CD4-positive, CD25-positive, alpha-beta regulatory T cell (primary cell): ENCODE measurements at regions not wholly inside any gene's neighbourhood (a gene's known extent, or its start where the extent isn't known, plus 50 kb on each side); places are given as distances from the start of the nearest gene placed in this dataset.
"Not testable (repeated sequence)": the region's sequence is repeated elsewhere in the genome, so short reads cannot be mapped to it uniquely, and the experiment has no call there.

Source experiments
- ATAC-seq, 2 donors: fragments of 150-1000 bp; cut with Tn5 transposase; one replicate each; pipeline ENCODE4 v1.10.0; 2021; ENCODE audit warnings: low read depth in 2 of 2, moderate number of reproducible peaks in 2 of 2, moderate library complexity in 1 of 2
- DNase-seq, 3 donors: peaks; one replicate each; pipeline versions ENCODE4 v3.0.0 to v3.0.0-alpha.2; 2012 to 2022; ENCODE audit warnings: mixed read lengths in 1 of 3
- H3K27ac ChIP-seq: one replicate; pipeline ENCODE4 v1.7.0; 2013; ENCODE audit warnings: mild to moderate bottlenecking, low read length; ENCODE audit not compliant: insufficient read depth, poor library complexity, severe bottlenecking
- H3K27me3 ChIP-seq: one replicate; pipeline ENCODE4 v1.7.0; 2013; ENCODE audit warnings: low read length; ENCODE audit not compliant: control insufficient read depth, insufficient read depth
- H3K36me3 ChIP-seq: one replicate; pipeline ENCODE4 v1.7.0; 2013; ENCODE audit warnings: mild to moderate bottlenecking, low read length, moderate library complexity; ENCODE audit not compliant: control insufficient read depth, insufficient read depth
- H3K4me1 ChIP-seq: 2 replicates; pipeline ENCODE4 v1.7.0; 2013; ENCODE audit warnings: mild to moderate bottlenecking, low read length; ENCODE audit not compliant: insufficient read depth, control insufficient read depth, poor library complexity, severe bottlenecking
- H3K4me3 ChIP-seq: one replicate; pipeline ENCODE4 v1.7.0; 2013; ENCODE audit warnings: low read depth, mild to moderate bottlenecking, low read length, moderate library complexity
- H3K9me3 ChIP-seq, 2 experiments: 1 replicate in 1 of 2; 2 replicates in 1 of 2; pipeline ENCODE4 v1.7.0; 2013; ENCODE audit warnings: low read length in 2 of 2, mild to moderate bottlenecking in 1 of 2, moderate library complexity in 1 of 2; ENCODE audit not compliant: control insufficient read depth in 2 of 2
- H3K27ac Mint-ChIP-seq, 3 donors: one replicate each; pipeline ENCODE4 v1.8.0; 2020 to 2022; ENCODE audit warnings: mild to moderate bottlenecking in 3 of 3, mixed read lengths in 3 of 3, moderate library complexity in 2 of 3
- H3K27me3 Mint-ChIP-seq: one replicate; pipeline ENCODE4 v1.8.0; 2022; ENCODE audit warnings: mild to moderate bottlenecking, mixed read lengths
- H3K36me3 Mint-ChIP-seq: one replicate; pipeline ENCODE4 v1.8.0; 2020; ENCODE audit warnings: mixed read lengths
- H3K4me1 Mint-ChIP-seq, 4 donors: one replicate each; pipeline ENCODE4 v1.8.0; 2020 to 2022; ENCODE audit warnings: mixed read lengths in 4 of 4, mild to moderate bottlenecking in 1 of 4
- H3K4me3 Mint-ChIP-seq, 4 donors: one replicate each; pipeline ENCODE4 v1.8.0; 2020 to 2022; ENCODE audit warnings: mild to moderate bottlenecking in 4 of 4, mixed read lengths in 4 of 4, moderate library complexity in 3 of 4
- H3K9me3 Mint-ChIP-seq, 7 donors: one replicate each; pipeline ENCODE4 v1.8.0; 2020 to 2022; ENCODE audit warnings: mixed read lengths in 7 of 7, mild to moderate bottlenecking in 3 of 7, moderate library complexity in 2 of 7

- not testable (repeated sequence) for H3K36me3 ChIP-seq, DNase-seq, H3K27me3 Mint-ChIP-seq, H3K4me1 ChIP-seq, ATAC-seq, H3K27ac Mint-ChIP-seq, H3K4me3 Mint-ChIP-seq, H3K9me3 ChIP-seq, H3K9me3 Mint-ChIP-seq, H3K36me3 Mint-ChIP-seq, H3K4me1 Mint-ChIP-seq, H3K4me3 ChIP-seq, H3K27me3 ChIP-seq, H3K27ac ChIP-seq
These were observed 125.7 kb downstream of the CDRT15L2 start for GRCh38 chr17:20705186-20705585.

GRCh38 chr17:20706751-20707373 is 127.3 kb downstream of the CDRT15L2 start:
- H3K36me3 ChIP-seq, result no peaks in the 10 kb centered on the region
- no peaks in the 10 kb centered on the region for H3K9me3 ChIP-seq
- no peak overlapping the region for H3K27ac Mint-ChIP-seq
- H3K4me3 ChIP-seq, result no peak overlapping the region
- H3K27me3 Mint-ChIP-seq, result no peaks in the 10 kb centered on the region
- no peaks in the 10 kb centered on the region for H3K27me3 ChIP-seq
- H3K27ac ChIP-seq, result no peak overlapping the region
- H3K4me1 Mint-ChIP-seq, result no peaks in the 10 kb centered on the region
- DNase-seq, result no peak
- ATAC-seq, result peak in 1 of 2 donors; percentile 47
- H3K4me3 Mint-ChIP-seq, result no peak overlapping the region
- H3K4me1 ChIP-seq, result no peaks in the 10 kb centered on the region
- no peaks in the 10 kb centered on the region for H3K36me3 Mint-ChIP-seq
- peaks cover 0 to 2% (median 0%) of the 10 kb centered on the region in 7 donors for H3K9me3 Mint-ChIP-seq

GRCh38 chr17:20708821-20709220 is 129.3 kb downstream of the CDRT15L2 start:
- H3K36me3 ChIP-seq, H3K27me3 ChIP-seq, H3K9me3 Mint-ChIP-seq, H3K4me3 Mint-ChIP-seq, H3K4me1 ChIP-seq, DNase-seq, H3K36me3 Mint-ChIP-seq, H3K27me3 Mint-ChIP-seq, H3K9me3 ChIP-seq, H3K4me1 Mint-ChIP-seq, H3K27ac ChIP-seq, H3K27ac Mint-ChIP-seq, H3K4me3 ChIP-seq, ATAC-seq: not testable (repeated sequence)

- not testable (repeated sequence) for H3K4me1 Mint-ChIP-seq, H3K4me3 Mint-ChIP-seq, H3K36me3 Mint-ChIP-seq, H3K4me3 ChIP-seq, H3K36me3 ChIP-seq, H3K27me3 Mint-ChIP-seq, H3K4me1 ChIP-seq, H3K27ac ChIP-seq, H3K27ac Mint-ChIP-seq, DNase-seq, ATAC-seq, H3K27me3 ChIP-seq, H3K9me3 Mint-ChIP-seq, H3K9me3 ChIP-seq
These were observed 137.0 kb downstream of the CDRT15L2 start for GRCh38 chr17:20716481-20716880.

- H3K36me3 ChIP-seq, result no peaks in the 10 kb centered on the region
- H3K27ac ChIP-seq, result no peak overlapping the region
- H3K9me3 ChIP-seq, result no peaks in the 10 kb centered on the region
- H3K9me3 Mint-ChIP-seq, result no peaks in the 10 kb centered on the region
- peaks cover 12% of the 10 kb centered on the region for H3K27me3 Mint-ChIP-seq
- DNase-seq (no peak), ATAC-seq (no peak)
- no peak overlapping the region for H3K4me3 Mint-ChIP-seq
- H3K27ac Mint-ChIP-seq, result no peak overlapping the region
- H3K4me1 Mint-ChIP-seq, result no peaks in the 10 kb centered on the region
- H3K36me3 Mint-ChIP-seq, result no peaks in the 10 kb centered on the region
- no peaks in the 10 kb centered on the region for H3K27me3 ChIP-seq
- H3K4me3 ChIP-seq, result no peak overlapping the region
- H3K4me1 ChIP-seq, result no peaks in the 10 kb centered on the region
These were observed 141.6 kb downstream of the CDRT15L2 start for GRCh38 chr17:20721171-20721570.

GRCh38 chr17:20724391-20724790 is 144.9 kb downstream of the CDRT15L2 start:
- H3K4me3 Mint-ChIP-seq, H3K9me3 ChIP-seq, H3K4me3 ChIP-seq, H3K36me3 Mint-ChIP-seq, H3K36me3 ChIP-seq, H3K27ac Mint-ChIP-seq, DNase-seq, H3K27me3 ChIP-seq, H3K4me1 ChIP-seq, H3K9me3 Mint-ChIP-seq, H3K27ac ChIP-seq, ATAC-seq, H3K4me1 Mint-ChIP-seq, H3K27me3 Mint-ChIP-seq: not testable (repeated sequence)

- H3K36me3 ChIP-seq, H3K9me3 Mint-ChIP-seq, H3K27ac ChIP-seq, H3K27me3 Mint-ChIP-seq, H3K4me3 Mint-ChIP-seq, ATAC-seq, H3K4me1 ChIP-seq, H3K36me3 Mint-ChIP-seq, H3K9me3 ChIP-seq, H3K4me3 ChIP-seq, H3K4me1 Mint-ChIP-seq, H3K27ac Mint-ChIP-seq, DNase-seq, H3K27me3 ChIP-seq: not testable (repeated sequence)
These were observed 147.7 kb downstream of the CDRT15L2 start for GRCh38 chr17:20727201-20727600.

- no peak for DNase-seq
- Mint-ChIP-seq H3K27me3 (no peaks in the 10 kb centered on the region), H3K4me1 (no peaks in the 10 kb centered on the region), H3K9me3 (no peaks in the 10 kb centered on the region), H3K27ac (no peak overlapping the region), H3K4me3 (no peak overlapping the region), H3K36me3 (no peaks in the 10 kb centered on the region)
- H3K27ac ChIP-seq, result no peak overlapping the region
- H3K9me3 ChIP-seq, result no peaks in the 10 kb centered on the region
- H3K4me3 ChIP-seq, result no peak overlapping the region
- no peaks in the 10 kb centered on the region for H3K36me3 ChIP-seq
- no peaks in the 10 kb centered on the region for H3K27me3 ChIP-seq
- no peaks in the 10 kb centered on the region for H3K4me1 ChIP-seq
- ATAC-seq, result no peak
These were observed 148.7 kb downstream of the CDRT15L2 start for GRCh38 chr17:20728181-20728580.
